ENCODE measurements at regions not wholly inside any gene's neighbourhood (a gene's known extent, or its start where the extent isn't known, plus 50 kb on each side); places are given as distances from the start of the nearest gene placed in this dataset.

- Mint-ChIP-seq H3K9me3 (peaks cover 3% of the 10 kb centered on the region), H3K27ac (no peak overlapping the region), H3K4me1 (no peaks in the 10 kb centered on the region), H3K36me3 (ENCODE audit: low read depth) (no peaks in the 10 kb centered on the region), H3K4me3 (no peak overlapping the region), H3K27me3 (peaks cover 11% of the 10 kb centered on the region)
- no peak for ATAC-seq (replicated peaks)
Observed at GRCh38 chr2:118726821-118727220, 120.6 kb downstream of the EN1 start.

- Mint-ChIP-seq H3K4me3 (no peak overlapping the region), H3K27me3 (peaks cover 11% of the 10 kb centered on the region), H3K36me3 (ENCODE audit: low read depth) (no peaks in the 10 kb centered on the region), H3K9me3 (peaks cover 3% of the 10 kb centered on the region), H3K4me1 (no peaks in the 10 kb centered on the region), H3K27ac (no peak overlapping the region)
- no peak for ATAC-seq (replicated peaks)
Observed at GRCh38 chr2:118723394-118723793, 124.1 kb downstream of the EN1 start.

- ATAC-seq (replicated peaks), result no peak
- Mint-ChIP-seq H3K27ac (no peak overlapping the region), H3K9me3 (peaks cover 3% of the 10 kb centered on the region), H3K27me3 (peaks cover 11% of the 10 kb centered on the region), H3K36me3 (ENCODE audit: low read depth) (no peaks in the 10 kb centered on the region), H3K4me1 (no peaks in the 10 kb centered on the region), H3K4me3 (no peak overlapping the region)
Observed at GRCh38 chr2:118722976-118723375, 124.5 kb downstream of the EN1 start.

GRCh38 chr2:118721817-118722551 lies 125.5 kb downstream of the EN1 start:
- ATAC-seq (replicated peaks), result no peak
- Mint-ChIP-seq H3K9me3 (peaks cover under 1% of the 10 kb centered on the region), H3K27me3 (peaks cover 8% of the 10 kb centered on the region), H3K4me1 (no peaks in the 10 kb centered on the region), H3K4me3 (no peak overlapping the region), H3K27ac (no peak overlapping the region), H3K36me3 (ENCODE audit: low read depth) (no peaks in the 10 kb centered on the region)

GRCh38 chr2:118720866-118721265 lies 126.6 kb downstream of the EN1 start:
- H3K36me3 Mint-ChIP-seq (ENCODE audit: low read depth), result no peaks in the 10 kb centered on the region
- no peaks in the 10 kb centered on the region for H3K4me1 Mint-ChIP-seq
- H3K27me3 Mint-ChIP-seq, result peaks cover 4% of the 10 kb centered on the region
- H3K9me3 Mint-ChIP-seq, result no peaks in the 10 kb centered on the region
- H3K27ac Mint-ChIP-seq, result no peak overlapping the region
- ATAC-seq (replicated peaks), result no peak
- H3K4me3 Mint-ChIP-seq, result no peak overlapping the region

- Mint-ChIP-seq H3K27me3 (no peaks in the 10 kb centered on the region), H3K36me3 (ENCODE audit: low read depth) (no peaks in the 10 kb centered on the region), H3K9me3 (no peaks in the 10 kb centered on the region), H3K27ac (no peak overlapping the region), H3K4me1 (no peaks in the 10 kb centered on the region), H3K4me3 (no peak overlapping the region)
- ATAC-seq (replicated peaks), result no peak
Observed at GRCh38 chr2:118718921-118719320, 128.5 kb downstream of the EN1 start.

- ATAC-seq (replicated peaks), result no peak
- no peak overlapping the region for H3K27ac Mint-ChIP-seq
- H3K4me1 Mint-ChIP-seq, result no peaks in the 10 kb centered on the region
- H3K27me3 Mint-ChIP-seq, result peaks cover 7% of the 10 kb centered on the region
- no peaks in the 10 kb centered on the region for H3K36me3 Mint-ChIP-seq (ENCODE audit: low read depth)
- H3K4me3 Mint-ChIP-seq, result no peak overlapping the region
- H3K9me3 Mint-ChIP-seq, result peaks cover 5% of the 10 kb centered on the region
Observed at GRCh38 chr2:118716102-118716501, 131.3 kb downstream of the EN1 start.

- ATAC-seq (replicated peaks), result no peak
- Mint-ChIP-seq H3K27me3 (peaks cover 7% of the 10 kb centered on the region), H3K36me3 (ENCODE audit: low read depth) (no peaks in the 10 kb centered on the region), H3K27ac (no peak overlapping the region), H3K4me3 (no peak overlapping the region), H3K4me1 (no peaks in the 10 kb centered on the region), H3K9me3 (peaks cover 5% of the 10 kb centered on the region)
Observed at GRCh38 chr2:118714118-118714517, 133.3 kb downstream of the EN1 start.

- Mint-ChIP-seq H3K27ac (no peak overlapping the region), H3K27me3 (peaks cover 7% of the 10 kb centered on the region), H3K4me1 (no peaks in the 10 kb centered on the region), H3K9me3 (peaks cover 5% of the 10 kb centered on the region), H3K36me3 (ENCODE audit: low read depth) (no peaks in the 10 kb centered on the region), H3K4me3 (no peak overlapping the region)
- ATAC-seq (replicated peaks), result no peak
Observed at GRCh38 chr2:118711603-118712002, 135.8 kb downstream of the EN1 start.

- H3K4me3 Mint-ChIP-seq, result no peak overlapping the region
- H3K27ac Mint-ChIP-seq, result no peak overlapping the region
- no peaks in the 10 kb centered on the region for H3K4me1 Mint-ChIP-seq
- peaks cover 5% of the 10 kb centered on the region for H3K9me3 Mint-ChIP-seq
- ATAC-seq (replicated peaks), result no peak
- peaks cover 7% of the 10 kb centered on the region for H3K27me3 Mint-ChIP-seq
- no peaks in the 10 kb centered on the region for H3K36me3 Mint-ChIP-seq (ENCODE audit: low read depth)
Observed at GRCh38 chr2:118710481-118710880, 137.0 kb downstream of the EN1 start.

- Mint-ChIP-seq H3K36me3 (ENCODE audit: low read depth) (no peaks in the 10 kb centered on the region), H3K27me3 (peaks cover 11% of the 10 kb centered on the region), H3K4me1 (no peaks in the 10 kb centered on the region), H3K9me3 (peaks cover 5% of the 10 kb centered on the region), H3K27ac (no peak overlapping the region), H3K4me3 (no peak overlapping the region)
- no peak for ATAC-seq (replicated peaks)
Observed at GRCh38 chr2:118709786-118710185, 137.7 kb downstream of the EN1 start.

GRCh38 chr2:118706844-118707243 lies 140.6 kb downstream of the EN1 start:
- no peaks in the 10 kb centered on the region for H3K4me1 Mint-ChIP-seq
- no peak for ATAC-seq (replicated peaks)
- no peaks in the 10 kb centered on the region for H3K36me3 Mint-ChIP-seq (ENCODE audit: low read depth)
- H3K9me3 Mint-ChIP-seq, result peaks cover 5% of the 10 kb centered on the region
- peaks cover 11% of the 10 kb centered on the region for H3K27me3 Mint-ChIP-seq
- no peak overlapping the region for H3K27ac Mint-ChIP-seq
- no peak overlapping the region for H3K4me3 Mint-ChIP-seq

- Mint-ChIP-seq H3K4me1 (no peaks in the 10 kb centered on the region), H3K9me3 (peaks cover 2% of the 10 kb centered on the region), H3K27ac (no peak overlapping the region), H3K4me3 (no peak overlapping the region), H3K27me3 (peaks cover 7% of the 10 kb centered on the region), H3K36me3 (ENCODE audit: low read depth) (no peaks in the 10 kb centered on the region)
- ATAC-seq (replicated peaks), result no peak
Observed at GRCh38 chr2:118706371-118706770, 141.1 kb downstream of the EN1 start.

- Mint-ChIP-seq H3K36me3 (ENCODE audit: low read depth) (no peaks in the 10 kb centered on the region), H3K4me1 (no peaks in the 10 kb centered on the region), H3K9me3 (peaks cover 10% of the 10 kb centered on the region), H3K4me3 (no peak overlapping the region), H3K27ac (no peak overlapping the region), H3K27me3 (peaks cover 4% of the 10 kb centered on the region)
- no peak for ATAC-seq (replicated peaks)
Observed at GRCh38 chr2:118705032-118705431, 142.4 kb downstream of the EN1 start.

- no peak overlapping the region for H3K4me3 Mint-ChIP-seq
- no peaks in the 10 kb centered on the region for H3K4me1 Mint-ChIP-seq
- no peak for ATAC-seq (replicated peaks)
- peaks cover 10% of the 10 kb centered on the region for H3K9me3 Mint-ChIP-seq
- H3K27ac Mint-ChIP-seq, result no peak overlapping the region
- H3K36me3 Mint-ChIP-seq (ENCODE audit: low read depth), result no peaks in the 10 kb centered on the region
- H3K27me3 Mint-ChIP-seq, result no peaks in the 10 kb centered on the region
Observed at GRCh38 chr2:118699447-118700175, 147.8 kb downstream of the EN1 start.
